Spleen (tissue), 7 donors: ENCODE measurements at regions not wholly inside any gene's neighbourhood (a gene's known extent, or its start where the extent isn't known, plus 50 kb on each side); places are given as distances from the start of the nearest gene placed in this dataset.

Experiments
- POLR2A ChIP-seq, 3 donors: fragments of 450-650 bp; IDR thresholded peaks; one replicate each; pipeline ENCODE4 v1.5.1; 2017; ENCODE audit warnings: antibody characterized with exemption in 3 of 3, mild to moderate bottlenecking in 1 of 3
- POLR2AphosphoS5 ChIP-seq, 3 donors: sonication (generic); formaldehyde crosslinking; IDR thresholded peaks; one replicate each; pipeline ENCODE4 v1.5.1; 2017; ENCODE audit warnings: antibody characterized with exemption in 3 of 3
- TF ChIP-seq, protein P1 (sequence below), 11 experiments: fragments of 200-600 bp in 7 of 11; fragments of 450-650 bp in 4 of 11; sonication (generic) in 4 of 11; IDR thresholded peaks in 8 of 11; conservative IDR thresholded peaks in 3 of 11; 1 replicate in 7 of 11; 2 replicates in 4 of 11; pipeline versions ENCODE4 v1.4.0 to v1.8.0; 2016 to 2021; ENCODE audit warnings: antibody characterized with exemption in 11 of 11, inconsistent platforms in 4 of 11, mild to moderate bottlenecking in 1 of 11
- donor health status: DM: no; HTN: no; CAD: no; lungs with moderate emphysema.
- donor health status: DM: no; HTN: no; CAD: no.
- donor health status: DM: no; HTN: no; CAD: no.

DNA sequence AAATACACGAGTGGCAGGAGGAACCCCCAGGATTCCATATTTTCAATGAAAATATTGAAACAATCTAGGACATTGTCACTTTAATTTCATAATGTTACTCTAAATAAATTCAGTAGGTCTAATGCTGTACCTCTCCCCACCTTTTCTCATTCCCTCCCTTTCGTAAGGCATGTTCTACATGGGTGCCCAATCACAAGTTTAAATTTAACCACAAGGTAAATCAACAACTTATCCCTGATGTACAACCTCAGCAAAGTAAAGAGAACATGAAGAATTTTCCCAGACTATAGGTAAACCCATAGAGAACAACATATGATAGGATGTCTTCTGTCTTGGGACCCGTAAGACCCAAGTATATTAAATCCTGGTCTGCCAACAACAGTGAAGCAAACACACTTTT is 53.2 kb upstream of the MITF start:
- TF ChIP-seq, protein P1, sequence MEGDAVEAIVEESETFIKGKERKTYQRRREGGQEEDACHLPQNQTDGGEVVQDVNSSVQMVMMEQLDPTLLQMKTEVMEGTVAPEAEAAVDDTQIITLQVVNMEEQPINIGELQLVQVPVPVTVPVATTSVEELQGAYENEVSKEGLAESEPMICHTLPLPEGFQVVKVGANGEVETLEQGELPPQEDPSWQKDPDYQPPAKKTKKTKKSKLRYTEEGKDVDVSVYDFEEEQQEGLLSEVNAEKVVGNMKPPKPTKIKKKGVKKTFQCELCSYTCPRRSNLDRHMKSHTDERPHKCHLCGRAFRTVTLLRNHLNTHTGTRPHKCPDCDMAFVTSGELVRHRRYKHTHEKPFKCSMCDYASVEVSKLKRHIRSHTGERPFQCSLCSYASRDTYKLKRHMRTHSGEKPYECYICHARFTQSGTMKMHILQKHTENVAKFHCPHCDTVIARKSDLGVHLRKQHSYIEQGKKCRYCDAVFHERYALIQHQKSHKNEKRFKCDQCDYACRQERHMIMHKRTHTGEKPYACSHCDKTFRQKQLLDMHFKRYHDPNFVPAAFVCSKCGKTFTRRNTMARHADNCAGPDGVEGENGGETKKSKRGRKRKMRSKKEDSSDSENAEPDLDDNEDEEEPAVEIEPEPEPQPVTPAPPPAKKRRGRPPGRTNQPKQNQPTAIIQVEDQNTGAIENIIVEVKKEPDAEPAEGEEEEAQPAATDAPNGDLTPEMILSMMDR (IDR thresholded peaks at IDR 0.05 in 8 of 11, conservative IDR thresholded peaks at IDR 0.05 in 3 of 11), result no peak
- TF ChIP-seq POLR2AphosphoS5 (IDR thresholded peaks at IDR 0.05) (no peak), POLR2A (IDR thresholded peaks at IDR 0.05) (no peak)
